HepG2 (cell line): ENCODE measurements at regions not wholly inside any gene's neighbourhood (a gene's known extent, or its start where the extent isn't known, plus 50 kb on each side); places are given as distances from the start of the nearest gene placed in this dataset.

Experiments used
- ARNT ChIP-seq: fragments of 450-650 bp; IDR thresholded peaks from 2 replicates; pipeline ENCODE4 v1.6.1; 2017
- ASH2L ChIP-seq: fragments of 300-600, 200-600 bp; sonication (generic); IDR thresholded peaks from 2 replicates; pipeline ENCODE4 v1.7.0; 2017; ENCODE audit warnings: low read depth, mild to moderate bottlenecking, moderate library complexity, mixed read lengths, low read length; ENCODE audit not compliant: insufficient read length
- BHLHE40 ChIP-seq: IDR thresholded peaks from 2 replicates; pipeline ENCODE4 v1.6.1; 2011; ENCODE audit warnings: low read length, improper control_type of control experiment
- RFX5 ChIP-seq: IDR thresholded peaks from 2 replicates; pipeline ENCODE4 v1.6.1; 2011; ENCODE audit warnings: low read depth, low read length, improper control_type of control experiment
- USF2 ChIP-seq, 2 experiments: sonication (generic) in 1 of 2; formaldehyde crosslinking in 1 of 2; IDR thresholded peaks; 2 replicates each; pipeline versions ENCODE4 v1.5.1 to v1.6.1; 2011 to 2020; ENCODE audit warnings: borderline replicate concordance in 1 of 2, low read depth in 1 of 2, low read length in 1 of 2, mild to moderate bottlenecking in 1 of 2, missing genetic modification reagents in 1 of 2, moderate library complexity in 1 of 2
- ZNF281 ChIP-seq: sonication (generic); formaldehyde crosslinking; IDR thresholded peaks from 2 replicates; pipeline ENCODE4 v1.4.0; 2020; ENCODE audit warnings: missing genetic modification reagents, borderline replicate concordance
- ZNF382 ChIP-seq: sonication (generic); formaldehyde crosslinking; IDR thresholded peaks from 2 replicates; pipeline ENCODE4 v1.5.0; 2020; ENCODE audit warnings: missing genetic modification reagents, mild to moderate bottlenecking, borderline replicate concordance
- ZNF407 ChIP-seq: sonication (generic); formaldehyde crosslinking; IDR thresholded peaks from one replicate; pipeline ENCODE4 v1.5.1; 2020; ENCODE audit warnings: mild to moderate bottlenecking, missing genetic modification reagents; ENCODE audit errors: not compliant biosample characterization
- ZNF768 ChIP-seq: sonication (generic); formaldehyde crosslinking; IDR thresholded peaks from 2 replicates; pipeline ENCODE4 v1.4.0; 2020; ENCODE audit warnings: missing genetic modification reagents
- TF ChIP-seq, protein P1 (sequence below): sonication (generic); formaldehyde crosslinking; IDR thresholded peaks from 2 replicates; pipeline ENCODE4 v1.4.0; 2020; ENCODE audit warnings: mild to moderate bottlenecking, missing genetic modification reagents
- TF ChIP-seq, protein P2 (sequence below): sonication (generic); formaldehyde crosslinking; IDR thresholded peaks from 2 replicates; pipeline ENCODE4 v1.5.0; 2020; ENCODE audit warnings: mild to moderate bottlenecking, low read depth, missing genetic modification reagents, borderline replicate concordance

DNA sequence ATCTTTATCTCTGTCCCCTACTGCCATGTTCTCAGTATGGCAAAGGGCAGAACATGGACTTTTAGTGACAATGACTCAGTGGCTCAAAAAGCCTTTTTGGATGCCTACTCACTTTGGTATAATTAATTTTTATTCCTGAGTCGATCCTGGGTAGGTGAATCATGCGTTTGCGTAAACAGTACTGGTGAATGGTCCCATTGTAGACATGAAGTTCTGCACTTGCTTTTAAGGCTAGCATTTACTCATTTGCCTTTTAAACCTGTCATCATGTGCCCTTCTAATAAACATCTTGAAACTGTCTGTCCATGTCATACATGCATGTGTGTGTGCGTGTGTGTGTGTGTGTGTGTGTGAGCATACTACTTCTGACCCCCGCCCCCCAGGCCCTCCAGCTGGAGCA is 223.0 kb downstream of the AUH start:
- no peak for TF ChIP-seq ARNT
- TF ChIP-seq USF2 (IDR thresholded peaks at IDR 0.05; ENCODE audit: low read depth, low read length): no peak
- TF ChIP-seq USF2 (CRISPR knock-in tag; IDR thresholded peaks at IDR 0.05; ENCODE audit: borderline replicate concordance): no peak
- no peak for TF ChIP-seq RFX5
- no peak for TF ChIP-seq ZNF281 (CRISPR knock-in tag)
- no peak for TF ChIP-seq ZNF407 (CRISPR knock-in tag)
- no peak for TF ChIP-seq ZNF768 (CRISPR knock-in tag)
- no peak for TF ChIP-seq ZNF382 (CRISPR knock-in tag)
- TF ChIP-seq ASH2L: no peak
- TF ChIP-seq, protein P1, sequence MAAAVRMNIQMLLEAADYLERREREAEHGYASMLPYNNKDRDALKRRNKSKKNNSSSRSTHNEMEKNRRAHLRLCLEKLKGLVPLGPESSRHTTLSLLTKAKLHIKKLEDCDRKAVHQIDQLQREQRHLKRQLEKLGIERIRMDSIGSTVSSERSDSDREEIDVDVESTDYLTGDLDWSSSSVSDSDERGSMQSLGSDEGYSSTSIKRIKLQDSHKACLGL: no peak
- TF ChIP-seq, protein P2, sequence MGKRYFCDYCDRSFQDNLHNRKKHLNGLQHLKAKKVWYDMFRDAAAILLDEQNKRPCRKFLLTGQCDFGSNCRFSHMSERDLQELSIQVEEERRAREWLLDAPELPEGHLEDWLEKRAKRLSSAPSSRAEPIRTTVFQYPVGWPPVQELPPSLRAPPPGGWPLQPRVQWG (CRISPR knock-in tag): no peak
- TF ChIP-seq BHLHE40: no peak
